Prostate gland (tissue), 2 donors: ENCODE measurements at regions not wholly inside any gene's neighbourhood (a gene's known extent, or its start where the extent isn't known, plus 50 kb on each side); places are given as distances from the start of the nearest gene placed in this dataset.

Experiments used
- CTCF ChIP-seq, 4 experiments: fragments of 200-600 bp in 2 of 4; fragments of 450-650 bp in 2 of 4; sonication (generic) in 2 of 4; IDR thresholded peaks; 1 replicate in 3 of 4; 2 replicates in 1 of 4; pipeline ENCODE4 v1.5.1; 2016 to 2019; ENCODE audit warnings: antibody characterized with exemption in 4 of 4, mild to moderate bottlenecking in 2 of 4, moderate library complexity in 2 of 4
- POLR2A ChIP-seq: fragments of 450-650 bp; IDR thresholded peaks from one replicate; pipeline ENCODE4 v1.6.1; 2016; ENCODE audit warnings: antibody characterized with exemption, mild to moderate bottlenecking
- POLR2AphosphoS5 ChIP-seq: sonication (generic); formaldehyde crosslinking; IDR thresholded peaks from one replicate; pipeline ENCODE4 v1.6.1; 2017; ENCODE audit warnings: antibody characterized with exemption

- no peak for TF ChIP-seq POLR2A
- TF ChIP-seq POLR2AphosphoS5, result no peak
- TF ChIP-seq CTCF (IDR thresholded peaks at IDR 0.05), result no peak
These were observed 122.4 kb downstream of the UBE2U start for GRCh38 chr1:64325856-64326255.
